Mesothelial cell of epicardium (in vitro differentiated cells): ENCODE measurements at regions not wholly inside any gene's neighbourhood (a gene's known extent, or its start where the extent isn't known, plus 50 kb on each side); places are given as distances from the start of the nearest gene placed in this dataset.

Experiments
- DNase-seq, 2 experiments: peaks; one replicate each; pipeline ENCODE4 v3.0.0; 2021; ENCODE audit warnings: low spot score in 2 of 2; ENCODE audit not compliant: unreplicated experiment in 2 of 2
- H3K27ac Mint-ChIP-seq: 2 replicates; pipeline ENCODE4 v1.8.0; 2021; ENCODE audit warnings: mixed read lengths
- H3K27me3 Mint-ChIP-seq: 2 replicates; pipeline ENCODE4 v1.8.0; 2021; ENCODE audit warnings: low read depth, mixed read lengths
- H3K36me3 Mint-ChIP-seq: 2 replicates; pipeline ENCODE4 v1.8.0; 2021; ENCODE audit warnings: mixed read lengths
- H3K4me1 Mint-ChIP-seq: 2 replicates; pipeline ENCODE4 v1.8.0; 2021; ENCODE audit warnings: mixed read lengths
- H3K4me3 Mint-ChIP-seq: 2 replicates; pipeline ENCODE4 v1.8.0; 2021; ENCODE audit warnings: mild to moderate bottlenecking, moderate library complexity, mixed read lengths
- H3K9me3 Mint-ChIP-seq: 2 replicates; pipeline ENCODE4 v1.8.0; 2021; ENCODE audit warnings: mixed read lengths
- TF ChIP-seq, protein P1 (sequence below): fragments of 200-600 bp; sonication (generic); IDR thresholded peaks from one replicate; pipeline ENCODE4 v1.5.0; 2021; ENCODE audit warnings: antibody characterized with exemption; ENCODE audit not compliant: unreplicated experiment

DNA sequence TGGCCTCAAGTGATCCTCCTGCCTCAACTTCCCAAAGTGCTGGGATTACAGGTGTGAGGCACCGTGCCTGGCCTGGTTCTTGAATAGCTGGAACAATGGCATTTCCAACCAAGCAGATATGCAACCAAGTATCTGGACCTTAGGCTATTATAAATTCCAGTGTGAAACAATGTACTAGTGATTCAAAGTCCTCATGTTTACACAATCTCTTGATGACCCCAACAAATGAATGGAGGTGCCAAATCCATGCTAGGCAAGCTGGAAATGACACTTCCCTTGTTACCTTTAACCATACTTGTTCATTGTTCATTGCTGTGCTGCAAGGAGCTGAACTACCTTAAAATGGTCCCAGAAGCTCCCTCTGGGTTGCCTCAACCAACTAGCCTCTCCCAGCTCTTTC, 282.2 kb upstream of the KLF14 start:
- no peak overlapping the region for H3K4me3 Mint-ChIP-seq
- H3K9me3 Mint-ChIP-seq, result no peaks in the 10 kb centered on the region
- peaks cover 26% of the 10 kb centered on the region for H3K4me1 Mint-ChIP-seq

DNA sequence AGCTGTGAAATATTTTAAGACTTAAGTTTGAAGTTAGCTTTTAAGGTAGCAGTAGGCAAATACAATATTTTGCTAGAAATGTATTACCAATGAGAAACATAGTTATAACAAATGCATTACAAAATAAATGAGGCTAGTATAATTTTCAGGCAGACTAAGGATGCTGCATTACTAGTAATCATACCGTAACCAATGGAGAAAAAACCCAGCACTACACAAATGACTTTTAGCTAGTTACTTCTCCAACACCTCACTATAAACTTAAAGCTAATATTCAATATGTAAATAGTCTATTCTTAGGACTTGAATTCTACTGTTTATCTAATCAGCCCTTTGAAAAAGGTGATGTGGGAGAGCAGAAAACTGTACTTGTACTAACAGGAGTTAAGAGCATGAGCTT, 285.3 kb upstream of the KLF14 start:
- Mint-ChIP-seq H3K4me1 (no peaks in the 10 kb centered on the region), H3K27me3 (no peaks in the 10 kb centered on the region), H3K4me3 (no peak overlapping the region), H3K9me3 (no peaks in the 10 kb centered on the region), H3K36me3 (peaks cover 1% of the 10 kb centered on the region), H3K27ac (no peak overlapping the region)
- DNase-seq, result no peak
- TF ChIP-seq, protein P1, sequence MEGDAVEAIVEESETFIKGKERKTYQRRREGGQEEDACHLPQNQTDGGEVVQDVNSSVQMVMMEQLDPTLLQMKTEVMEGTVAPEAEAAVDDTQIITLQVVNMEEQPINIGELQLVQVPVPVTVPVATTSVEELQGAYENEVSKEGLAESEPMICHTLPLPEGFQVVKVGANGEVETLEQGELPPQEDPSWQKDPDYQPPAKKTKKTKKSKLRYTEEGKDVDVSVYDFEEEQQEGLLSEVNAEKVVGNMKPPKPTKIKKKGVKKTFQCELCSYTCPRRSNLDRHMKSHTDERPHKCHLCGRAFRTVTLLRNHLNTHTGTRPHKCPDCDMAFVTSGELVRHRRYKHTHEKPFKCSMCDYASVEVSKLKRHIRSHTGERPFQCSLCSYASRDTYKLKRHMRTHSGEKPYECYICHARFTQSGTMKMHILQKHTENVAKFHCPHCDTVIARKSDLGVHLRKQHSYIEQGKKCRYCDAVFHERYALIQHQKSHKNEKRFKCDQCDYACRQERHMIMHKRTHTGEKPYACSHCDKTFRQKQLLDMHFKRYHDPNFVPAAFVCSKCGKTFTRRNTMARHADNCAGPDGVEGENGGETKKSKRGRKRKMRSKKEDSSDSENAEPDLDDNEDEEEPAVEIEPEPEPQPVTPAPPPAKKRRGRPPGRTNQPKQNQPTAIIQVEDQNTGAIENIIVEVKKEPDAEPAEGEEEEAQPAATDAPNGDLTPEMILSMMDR, result no peak

More for the DNA sequence above, 282.2 kb upstream of the KLF14 start:
- no peak for DNase-seq
- H3K27me3 Mint-ChIP-seq, result no peaks in the 10 kb centered on the region
- TF ChIP-seq, protein P1, result no peak
- H3K36me3 Mint-ChIP-seq, result no peaks in the 10 kb centered on the region
- no peak overlapping the region for H3K27ac Mint-ChIP-seq

DNA sequence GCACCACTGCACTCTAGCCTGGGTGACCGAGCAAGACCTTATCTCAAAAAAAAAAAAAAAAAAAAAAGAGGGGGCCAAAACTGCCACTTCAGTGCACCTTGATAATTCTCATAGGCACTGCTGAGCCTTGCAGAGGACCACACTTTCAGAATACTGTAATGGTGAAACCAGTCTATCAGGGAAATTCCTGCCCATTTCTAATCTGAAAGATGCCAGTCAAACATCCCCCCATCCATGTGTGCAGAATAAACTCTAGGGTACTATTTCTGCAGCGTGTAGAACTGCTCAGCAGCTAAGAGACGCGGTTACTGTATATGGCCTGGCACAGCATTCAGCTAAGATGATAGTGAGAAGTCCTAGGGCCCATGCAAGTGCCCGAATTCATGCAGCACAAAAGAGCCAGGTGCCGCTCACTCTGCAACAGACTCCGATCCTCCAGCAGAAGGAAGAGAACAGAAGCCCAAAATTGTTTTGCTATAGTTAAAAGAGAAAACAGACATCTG, 286.8 kb upstream of the KLF14 start:
- Mint-ChIP-seq H3K36me3 (peaks cover 1% of the 10 kb centered on the region), H3K9me3 (no peaks in the 10 kb centered on the region), H3K4me1 (no peaks in the 10 kb centered on the region), H3K4me3 (no peak overlapping the region), H3K27ac (no peak overlapping the region), H3K27me3 (no peaks in the 10 kb centered on the region)
- TF ChIP-seq, protein P1, result no peak
- no peak for DNase-seq

DNA sequence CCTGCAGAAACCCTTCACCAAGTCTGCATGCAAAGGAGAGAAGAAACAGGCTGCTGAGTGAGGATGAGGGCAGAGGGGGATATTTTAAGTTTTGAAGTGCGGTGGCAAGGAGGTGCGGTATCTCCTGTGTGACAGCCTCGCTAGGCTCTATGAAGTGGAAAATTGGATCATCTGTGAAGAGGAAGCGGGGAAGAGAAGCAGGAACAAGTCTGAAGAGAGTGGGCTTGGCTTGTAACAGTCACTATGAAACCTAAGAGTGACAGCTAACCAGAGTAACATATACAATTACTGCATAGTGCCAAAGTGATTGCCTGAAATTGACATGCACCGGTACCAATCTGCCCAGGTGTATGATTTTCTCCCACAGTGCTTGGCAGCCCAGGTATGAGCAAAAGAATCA, 287.5 kb upstream of the KLF14 start:
- Mint-ChIP-seq H3K4me3 (no peak overlapping the region), H3K27ac (no peak overlapping the region), H3K4me1 (no peaks in the 10 kb centered on the region), H3K27me3 (no peaks in the 10 kb centered on the region), H3K9me3 (no peaks in the 10 kb centered on the region), H3K36me3 (peaks cover 1% of the 10 kb centered on the region)
- TF ChIP-seq, protein P1, result no peak
- DNase-seq, result no peak

DNA sequence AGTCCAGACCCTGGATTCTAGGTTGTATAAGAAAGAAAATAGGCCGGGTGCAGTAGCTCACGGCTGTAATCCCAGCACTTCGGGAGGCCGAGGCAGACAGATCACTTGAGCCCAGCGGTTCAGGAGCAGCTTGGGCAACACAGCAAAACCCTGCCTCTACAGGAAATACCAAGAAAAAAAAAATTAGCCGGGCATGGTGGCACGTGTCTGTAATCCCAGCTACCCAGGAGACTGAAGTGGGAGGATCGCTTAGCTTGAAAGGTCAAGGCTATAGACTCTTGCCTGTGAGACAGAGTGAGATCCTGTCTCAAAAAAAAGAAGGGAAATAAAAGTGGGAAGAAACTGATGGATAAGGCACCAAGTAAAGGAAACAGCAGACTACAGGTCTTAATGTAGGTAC, 287.9 kb upstream of the KLF14 start:
- peaks cover 4% of the 10 kb centered on the region for H3K4me1 Mint-ChIP-seq
- no peaks in the 10 kb centered on the region for H3K9me3 Mint-ChIP-seq
- no peak for DNase-seq
- H3K27ac Mint-ChIP-seq, result no peak overlapping the region
- H3K36me3 Mint-ChIP-seq, result peaks cover 1% of the 10 kb centered on the region
- H3K27me3 Mint-ChIP-seq, result no peaks in the 10 kb centered on the region
- TF ChIP-seq, protein P1, result no peak
- no peak overlapping the region for H3K4me3 Mint-ChIP-seq
